GM19397 (cell line): ENCODE measurements at regions not wholly inside any gene's neighbourhood (a gene's known extent, or its start where the extent isn't known, plus 50 kb on each side); places are given as distances from the start of the nearest gene placed in this dataset.

Experiments
- ATAC-seq: cut with Tn5 transposase; IDR thresholded peaks from one replicate; pipeline ENCODE4 v1.9.1; 2021; ENCODE audit warnings: mild to moderate bottlenecking, moderate library complexity; ENCODE audit not compliant: unreplicated experiment

GRCh38 chr10:34872820-34873219 lies 57.7 kb upstream of the PARD3 start:
- ATAC-seq = no peak

GRCh38 chr10:34869135-34869836 lies 54.2 kb upstream of the PARD3 start:
- ATAC-seq = no peak

GRCh38 chr10:34868589-34868988 lies 53.5 kb upstream of the PARD3 start:
- ATAC-seq = no peak

GRCh38 chr10:34866848-34867247 lies 51.8 kb upstream of the PARD3 start:
- ATAC-seq = no peak
